ENCODE measurements at regions not wholly inside any gene's neighbourhood (a gene's known extent, or its start where the extent isn't known, plus 50 kb on each side); places are given as distances from the start of the nearest gene placed in this dataset.

DNA sequence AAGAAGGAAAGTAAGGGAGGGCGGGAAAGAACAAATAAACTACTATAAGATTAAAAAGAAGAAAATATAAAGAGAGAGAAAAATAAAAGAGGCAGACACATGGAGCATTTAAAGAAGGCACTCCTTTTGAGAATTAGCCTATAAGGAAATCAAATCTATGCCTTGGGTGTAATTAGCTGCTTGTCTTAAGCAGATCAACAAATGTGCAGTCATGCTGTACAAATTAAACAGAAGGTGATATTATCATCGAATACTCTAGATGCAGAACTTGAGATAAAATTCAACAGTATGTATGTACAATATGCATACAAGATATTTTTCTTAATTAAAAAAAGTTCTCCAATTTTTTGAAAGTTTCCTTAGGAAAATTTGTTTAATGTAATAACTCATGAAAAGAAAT lies 623.0 kb upstream of the CHORDC1 start:
- TF ChIP-seq, protein P1, sequence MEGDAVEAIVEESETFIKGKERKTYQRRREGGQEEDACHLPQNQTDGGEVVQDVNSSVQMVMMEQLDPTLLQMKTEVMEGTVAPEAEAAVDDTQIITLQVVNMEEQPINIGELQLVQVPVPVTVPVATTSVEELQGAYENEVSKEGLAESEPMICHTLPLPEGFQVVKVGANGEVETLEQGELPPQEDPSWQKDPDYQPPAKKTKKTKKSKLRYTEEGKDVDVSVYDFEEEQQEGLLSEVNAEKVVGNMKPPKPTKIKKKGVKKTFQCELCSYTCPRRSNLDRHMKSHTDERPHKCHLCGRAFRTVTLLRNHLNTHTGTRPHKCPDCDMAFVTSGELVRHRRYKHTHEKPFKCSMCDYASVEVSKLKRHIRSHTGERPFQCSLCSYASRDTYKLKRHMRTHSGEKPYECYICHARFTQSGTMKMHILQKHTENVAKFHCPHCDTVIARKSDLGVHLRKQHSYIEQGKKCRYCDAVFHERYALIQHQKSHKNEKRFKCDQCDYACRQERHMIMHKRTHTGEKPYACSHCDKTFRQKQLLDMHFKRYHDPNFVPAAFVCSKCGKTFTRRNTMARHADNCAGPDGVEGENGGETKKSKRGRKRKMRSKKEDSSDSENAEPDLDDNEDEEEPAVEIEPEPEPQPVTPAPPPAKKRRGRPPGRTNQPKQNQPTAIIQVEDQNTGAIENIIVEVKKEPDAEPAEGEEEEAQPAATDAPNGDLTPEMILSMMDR (tag by site-specific recombination; IDR thresholded peaks at IDR 0.05): no peak
- TF ChIP-seq ZNF501 (tag by site-specific recombination; IDR thresholded peaks at IDR 0.05): no peak
- no peak for TF ChIP-seq MYNN (tag by site-specific recombination; IDR thresholded peaks at IDR 0.05; ENCODE audit: borderline replicate concordance)
